K562 (cell line): ENCODE measurements at regions not wholly inside any gene's neighbourhood (a gene's known extent, or its start where the extent isn't known, plus 50 kb on each side); places are given as distances from the start of the nearest gene placed in this dataset.

ENCODE experiments used
- CREBBP ChIP-seq: IDR thresholded peaks from one replicate; pipeline ENCODE4 v1.6.1; 2012; ENCODE audit warnings: low read depth, mild to moderate bottlenecking, control low read depth, inconsistent platforms, low read length
- CUX1 ChIP-seq: fragments of 200-800 bp; sonication (Bioruptor generic); IDR thresholded peaks from 2 replicates; pipeline ENCODE4 v1.6.1; 2016; ENCODE audit warnings: missing genetic modification characterization, missing compliant biosample characterization
- NFYB ChIP-seq: IDR thresholded peaks from 2 replicates; pipeline ENCODE4 v1.6.1; 2011; ENCODE audit warnings: mild to moderate bottlenecking, moderate library complexity; ENCODE audit not compliant: insufficient read length; ENCODE audit errors: extremely low read depth
- YY1 ChIP-seq, 3 experiments: IDR thresholded peaks; 2 replicates each; pipeline ENCODE4 v1.6.1; 2011; ENCODE audit warnings: low read length in 2 of 3, mild to moderate bottlenecking in 2 of 3, moderate library complexity in 2 of 3, borderline replicate concordance in 1 of 3, control low read depth in 1 of 3, low read depth in 1 of 3; ENCODE audit not compliant: insufficient read depth in 3 of 3, insufficient replicate concordance in 2 of 3, control insufficient read depth in 1 of 3, insufficient read length in 1 of 3; ENCODE audit errors: extremely low read depth in 1 of 3
- ZNF318 ChIP-seq, 2 experiments: fragments of 450-650 bp; IDR thresholded peaks; 2 replicates each; pipeline ENCODE4 v1.6.1; 2016; ENCODE audit warnings: mild to moderate bottlenecking in 2 of 2, borderline replicate concordance in 1 of 2, low read depth in 1 of 2, moderate library complexity in 1 of 2
- ZNF384 ChIP-seq: IDR thresholded peaks from 2 replicates; pipeline ENCODE4 v1.6.1; 2012; ENCODE audit warnings: low read depth, low read length, improper control_type of control experiment
- ZNF79 ChIP-seq: fragments of 250-450 bp; sonication (Bioruptor Pico); IDR thresholded peaks from 2 replicates; pipeline ENCODE4 v1.4.0; 2020; ENCODE audit warnings: low read depth, mild to moderate bottlenecking, moderate library complexity
- TF ChIP-seq, protein P1 (sequence below): fragments of 450-650 bp; IDR thresholded peaks from 2 replicates; pipeline ENCODE4 v1.6.1; 2018; ENCODE audit not compliant: partially characterized antibody

DNA sequence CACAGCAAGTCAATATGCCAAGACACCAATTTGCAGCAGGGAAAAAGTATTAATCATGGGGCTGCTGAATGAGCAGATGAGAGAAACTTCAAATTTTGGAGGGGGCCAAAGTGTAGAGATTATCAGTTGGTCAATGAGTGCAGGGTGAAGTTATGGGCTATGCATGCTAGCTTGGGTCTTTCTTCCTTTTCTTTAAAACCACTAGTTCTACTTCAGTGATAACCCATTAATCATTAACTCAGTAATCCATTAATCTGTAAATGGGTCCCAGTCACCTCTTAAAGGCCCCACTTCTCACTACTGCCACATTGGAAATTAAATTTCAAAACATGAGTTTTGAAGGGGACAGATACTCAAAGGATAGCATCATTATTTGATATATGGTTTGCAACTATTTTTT, 688.6 kb upstream of the ADGRL4 start (continued):
- TF ChIP-seq ZNF318 (IDR thresholded peaks at IDR 0.05; ENCODE audit: borderline replicate concordance in 1 of 2, low read depth in 1 of 2) (no peak), ZNF79 (CRISPR knock-in tag) (no peak), YY1 (IDR thresholded peaks at IDR 0.05; ENCODE audit: borderline replicate concordance in 1 of 3, control insufficient read depth in 1 of 3, extremely low read depth in 1 of 3, insufficient read depth in 3 of 3, insufficient read length in 1 of 3, insufficient replicate concordance in 2 of 3, low read depth in 1 of 3, low read length in 2 of 3) (no peak), CREBBP (no peak), ZNF384 (no peak), CUX1 (CRISPR knock-in tag) (no peak), NFYB (no peak)
- TF ChIP-seq, protein P1, sequence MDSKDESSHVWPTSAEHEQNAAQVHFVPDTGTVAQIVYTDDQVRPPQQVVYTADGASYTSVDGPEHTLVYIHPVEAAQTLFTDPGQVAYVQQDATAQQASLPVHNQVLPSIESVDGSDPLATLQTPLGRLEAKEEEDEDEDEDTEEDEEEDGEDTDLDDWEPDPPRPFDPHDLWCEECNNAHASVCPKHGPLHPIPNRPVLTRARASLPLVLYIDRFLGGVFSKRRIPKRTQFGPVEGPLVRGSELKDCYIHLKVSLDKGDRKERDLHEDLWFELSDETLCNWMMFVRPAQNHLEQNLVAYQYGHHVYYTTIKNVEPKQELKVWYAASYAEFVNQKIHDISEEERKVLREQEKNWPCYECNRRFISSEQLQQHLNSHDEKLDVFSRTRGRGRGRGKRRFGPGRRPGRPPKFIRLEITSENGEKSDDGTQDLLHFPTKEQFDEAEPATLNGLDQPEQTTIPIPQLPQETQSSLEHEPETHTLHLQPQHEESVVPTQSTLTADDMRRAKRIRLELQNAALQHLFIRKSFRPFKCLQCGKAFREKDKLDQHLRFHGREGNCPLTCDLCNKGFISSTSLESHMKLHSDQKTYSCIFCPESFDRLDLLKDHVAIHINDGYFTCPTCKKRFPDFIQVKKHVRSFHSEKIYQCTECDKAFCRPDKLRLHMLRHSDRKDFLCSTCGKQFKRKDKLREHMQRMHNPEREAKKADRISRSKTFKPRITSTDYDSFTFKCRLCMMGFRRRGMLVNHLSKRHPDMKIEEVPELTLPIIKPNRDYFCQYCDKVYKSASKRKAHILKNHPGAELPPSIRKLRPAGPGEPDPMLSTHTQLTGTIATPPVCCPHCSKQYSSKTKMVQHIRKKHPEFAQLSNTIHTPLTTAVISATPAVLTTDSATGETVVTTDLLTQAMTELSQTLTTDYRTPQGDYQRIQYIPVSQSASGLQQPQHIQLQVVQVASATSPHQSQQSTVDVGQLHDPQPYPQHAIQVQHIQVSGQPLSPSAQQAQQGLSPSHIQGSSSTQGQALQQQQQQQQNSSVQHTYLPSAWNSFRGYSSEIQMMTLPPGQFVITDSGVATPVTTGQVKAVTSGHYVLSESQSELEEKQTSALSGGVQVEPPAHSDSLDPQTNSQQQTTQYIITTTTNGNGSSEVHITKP: no peak
